GM19351 (cell line): ENCODE measurements at regions not wholly inside any gene's neighbourhood (a gene's known extent, or its start where the extent isn't known, plus 50 kb on each side); places are given as distances from the start of the nearest gene placed in this dataset.

Experiments
- ATAC-seq: cut with Tn5 transposase; IDR thresholded peaks from one replicate; pipeline ENCODE4 v1.9.1; 2021; ENCODE audit warnings: mild to moderate bottlenecking, moderate library complexity; ENCODE audit not compliant: unreplicated experiment

DNA sequence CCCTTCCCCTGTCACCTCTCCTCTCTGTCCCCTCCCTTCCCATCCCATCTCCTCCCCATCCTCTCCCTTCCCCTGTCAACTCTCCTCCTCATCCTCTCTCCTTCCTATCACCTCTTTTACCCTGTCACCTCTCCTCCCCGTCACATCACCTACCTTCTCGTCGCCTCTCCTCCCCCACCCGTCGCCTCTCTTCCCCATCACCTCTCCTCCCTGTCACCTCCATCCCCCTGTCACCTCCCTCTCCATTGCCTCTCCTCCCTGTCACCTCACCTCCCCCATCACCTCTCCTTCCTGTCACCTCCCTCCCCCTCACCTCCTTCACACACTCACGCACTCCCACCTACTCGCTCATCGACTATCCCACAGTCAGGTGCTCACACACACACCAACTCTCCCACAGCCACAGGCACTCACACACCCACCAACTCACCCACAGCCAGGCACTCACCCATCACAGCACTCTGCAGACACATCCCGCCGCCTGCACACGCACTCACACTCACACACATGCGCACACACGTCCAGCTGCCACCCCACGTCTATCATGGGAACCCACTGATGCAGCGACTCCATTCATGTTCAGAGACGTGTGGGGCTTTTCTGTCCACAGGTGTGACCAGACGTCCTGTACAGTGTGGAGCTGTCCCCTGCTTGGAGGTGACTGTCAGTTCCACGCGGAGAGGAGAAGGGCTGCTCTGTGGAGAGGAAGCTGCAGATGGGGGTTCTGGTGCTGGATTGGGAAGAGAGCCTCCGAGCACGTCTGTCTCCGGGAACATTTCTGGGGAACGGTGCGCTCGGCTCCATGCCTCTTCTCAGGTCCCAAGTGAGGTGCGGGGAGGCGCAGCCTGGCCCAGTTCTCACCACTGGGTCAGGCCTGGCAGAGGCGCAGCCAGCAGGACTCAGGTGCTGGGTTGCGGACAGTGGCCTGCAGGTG is 184.3 kb downstream of the TTLL2 start:
- ATAC-seq = no peak

GRCh38 chr6:167509853-167510220 is 185.0 kb downstream of the TTLL2 start:
- ATAC-seq = no peak

GRCh38 chr6:167510648-167511047 is 185.8 kb downstream of the TTLL2 start:
- no peak for ATAC-seq

- no peak for ATAC-seq
Measured at GRCh38 chr6:167512696-167513375, 187.9 kb downstream of the TTLL2 start.

DNA sequence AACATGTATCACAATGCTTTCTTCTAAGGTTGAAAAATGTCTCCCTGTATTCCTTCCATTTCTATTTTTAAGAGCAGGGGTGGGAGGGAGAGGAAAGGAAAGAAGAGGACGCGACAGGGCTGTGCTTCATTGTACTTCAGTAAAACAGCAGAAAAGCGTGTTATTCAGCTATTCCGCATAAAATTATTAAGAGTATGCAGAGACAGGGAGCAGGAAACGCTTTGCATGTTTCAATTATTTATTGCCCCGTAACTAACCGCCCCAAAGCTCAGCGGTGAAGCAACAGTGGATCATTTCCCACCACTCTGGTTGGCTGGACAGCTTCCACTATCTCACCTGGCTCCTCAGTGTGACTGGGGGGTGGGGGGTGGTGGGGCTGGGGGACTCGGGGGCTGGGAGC is 188.9 kb downstream of the TTLL2 start:
- ATAC-seq = no peak

DNA sequence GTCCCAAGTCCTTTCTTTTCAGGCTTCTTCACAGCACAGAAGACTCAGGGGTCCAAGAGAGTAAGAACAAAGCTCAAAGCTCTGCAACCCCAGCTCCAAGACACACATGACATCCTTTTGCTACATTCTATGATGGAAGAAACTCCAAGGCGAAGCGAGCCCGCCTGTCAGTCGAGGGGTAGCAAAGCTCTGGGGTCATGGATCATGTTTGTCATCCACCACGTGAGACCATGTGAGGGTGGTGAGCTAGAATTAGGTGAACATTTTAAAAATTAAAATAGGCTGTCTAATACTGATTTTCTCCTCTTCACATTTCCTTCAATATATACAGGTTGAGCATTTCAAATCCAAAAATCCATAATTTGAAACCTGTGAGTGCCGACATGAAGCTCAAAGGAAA is 189.6 kb downstream of the TTLL2 start:
- no peak for ATAC-seq

DNA sequence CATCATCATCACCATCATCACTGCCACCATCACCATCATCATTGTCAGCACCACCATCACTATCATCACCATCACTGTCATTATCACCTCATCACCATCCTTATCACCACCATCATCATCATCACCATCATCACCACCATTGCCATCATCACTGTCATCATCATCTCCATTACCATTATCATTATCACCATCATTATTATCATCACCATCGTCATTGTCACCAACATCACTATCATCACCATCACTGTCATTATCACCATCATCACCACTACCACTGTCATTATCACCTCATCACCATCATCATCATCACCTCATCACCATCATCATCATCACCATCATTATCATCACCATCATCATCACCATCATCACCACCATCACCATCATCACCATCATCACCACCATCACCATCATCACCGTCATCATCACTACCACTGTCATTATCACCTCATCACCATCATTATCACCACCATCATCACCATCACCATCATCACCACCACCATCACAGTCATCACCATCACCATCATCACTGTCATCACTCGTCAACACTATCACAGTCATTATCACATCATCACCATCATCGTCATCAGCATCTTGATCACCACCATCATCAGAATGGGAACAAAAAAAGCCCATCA is 191.1 kb downstream of the TTLL2 start:
- no peak for ATAC-seq

DNA sequence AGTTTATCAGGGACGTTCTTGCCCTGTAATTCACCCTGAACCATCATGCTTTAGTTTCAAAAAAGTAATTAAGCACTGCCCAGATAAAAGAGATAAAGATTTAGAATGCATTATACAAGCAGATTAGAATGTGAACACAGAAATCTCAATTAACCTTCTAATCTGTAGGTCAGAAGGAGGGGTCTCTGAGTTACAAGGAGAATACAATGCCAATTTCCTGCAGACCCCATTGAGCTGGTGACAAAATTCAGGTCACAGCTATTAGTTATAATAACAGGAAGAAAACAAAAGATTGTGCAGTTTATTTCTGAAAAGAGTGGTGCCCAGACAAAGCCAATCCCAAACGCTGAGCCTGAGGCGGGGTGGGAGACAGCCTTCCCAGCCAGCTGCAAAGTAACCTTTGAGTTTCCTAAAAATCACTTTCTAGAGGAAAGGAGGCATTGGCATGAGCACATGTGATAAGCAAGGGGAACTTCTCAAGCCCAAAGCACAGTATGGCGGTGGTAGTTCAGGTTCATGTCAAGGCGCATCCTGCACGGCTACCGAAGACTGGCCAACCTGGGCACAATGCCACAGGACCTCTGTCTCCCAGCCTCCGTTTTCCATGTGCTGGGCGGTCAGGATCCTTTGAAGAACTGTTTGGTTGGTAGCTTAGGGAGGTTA is 192.5 kb downstream of the TTLL2 start:
- no peak for ATAC-seq

DNA sequence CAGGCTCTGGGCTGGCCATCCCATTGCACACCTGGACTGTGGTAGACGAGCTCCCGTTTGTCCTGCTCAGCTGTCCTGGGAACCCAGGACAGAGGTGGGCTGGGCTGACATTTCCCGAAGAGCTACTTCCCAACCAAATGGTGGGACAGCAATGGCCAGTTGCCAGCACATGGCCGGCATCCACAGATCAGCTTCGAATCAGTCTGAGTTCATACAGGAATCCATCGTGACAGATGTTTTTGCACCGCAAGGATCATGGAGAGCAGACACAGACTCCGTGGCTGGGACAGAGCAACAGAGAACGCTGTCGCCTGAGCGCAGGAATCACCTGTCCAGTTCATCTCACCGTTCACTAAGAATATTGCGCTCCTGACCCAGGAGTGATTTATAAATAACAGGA is 198.5 kb downstream of the TTLL2 start:
- ATAC-seq = no peak

GRCh38 chr6:167524261-167525111 is 199.6 kb downstream of the TTLL2 start:
- ATAC-seq = no peak

GRCh38 chr6:167525774-167526173 is 200.9 kb downstream of the TTLL2 start:
- ATAC-seq = no peak

- no peak for ATAC-seq
Measured at GRCh38 chr6:167526465-167527368, 201.8 kb downstream of the TTLL2 start.

DNA sequence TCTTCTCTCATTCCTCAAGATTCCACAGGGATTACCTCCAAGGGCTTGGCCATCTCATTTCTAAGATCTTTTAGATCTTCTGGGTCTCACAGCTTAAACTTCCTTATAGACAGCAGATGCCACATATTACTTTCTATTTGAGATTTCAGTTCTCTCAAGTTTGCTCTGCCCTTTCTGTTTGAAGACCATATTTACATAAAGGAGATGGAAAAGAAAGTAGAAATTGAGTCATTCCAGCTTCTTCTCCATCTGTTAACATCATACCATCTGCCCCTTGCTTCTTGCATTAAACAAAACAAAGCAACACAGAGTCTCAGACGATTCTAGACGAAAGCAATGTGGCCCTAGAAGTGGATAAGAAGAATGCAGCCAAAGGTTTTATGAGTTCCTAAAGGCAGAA is 203.4 kb downstream of the TTLL2 start:
- peak; percentile 58 for ATAC-seq

GRCh38 chr6:167528976-167529375 is 204.1 kb downstream of the TTLL2 start:
- ATAC-seq = no peak

- ATAC-seq = no peak
Measured at GRCh38 chr6:167529444-167530335, 204.8 kb downstream of the TTLL2 start.

GRCh38 chr6:167530951-167531350 is 206.1 kb downstream of the TTLL2 start:
- no peak for ATAC-seq

- ATAC-seq = no peak
Measured at GRCh38 chr6:167532410-167533288, 207.8 kb downstream of the TTLL2 start.
